H9 (cell line): ENCODE measurements at regions not wholly inside any gene's neighbourhood (a gene's known extent, or its start where the extent isn't known, plus 50 kb on each side); places are given as distances from the start of the nearest gene placed in this dataset.

ENCODE experiments used
- DNase-seq: peaks from one replicate; pipeline ENCODE4 v3.0.0-alpha.2; 2017
- H2AFZ ChIP-seq: one replicate; pipeline ENCODE4 v1.6.1; 2013; ENCODE audit warnings: mild to moderate bottlenecking, low read length, control low read depth, moderate library complexity
- H2AK5ac ChIP-seq: 2 replicates; pipeline ENCODE4 v1.6.1; 2013; ENCODE audit warnings: low read length, control low read depth, mixed read lengths; ENCODE audit not compliant: insufficient read length
- H2BK120ac ChIP-seq: one replicate; pipeline ENCODE4 v1.6.1; 2013; ENCODE audit warnings: low read depth, mild to moderate bottlenecking, low read length, control low read depth, inconsistent platforms; ENCODE audit not compliant: poor library complexity, severe bottlenecking
- H2BK12ac ChIP-seq: 2 replicates; pipeline ENCODE4 v1.6.1; 2013; ENCODE audit warnings: low read length, control low read depth, mixed read lengths, low read depth; ENCODE audit not compliant: insufficient read length
- H2BK15ac ChIP-seq: 2 replicates; pipeline ENCODE4 v1.6.1; 2013; ENCODE audit warnings: low read depth, low read length, control low read depth
- H2BK20ac ChIP-seq: one replicate; pipeline ENCODE4 v1.6.1; 2013; ENCODE audit warnings: low read depth, mild to moderate bottlenecking, low read length, control low read depth, inconsistent platforms; ENCODE audit not compliant: poor library complexity, severe bottlenecking
- H2BK5ac ChIP-seq: 2 replicates; pipeline ENCODE4 v1.6.1; 2013; ENCODE audit warnings: low read length, control low read depth, mixed read lengths; ENCODE audit not compliant: insufficient read length
- H3K14ac ChIP-seq: 2 replicates; pipeline ENCODE4 v1.6.1; 2013; ENCODE audit warnings: low read length, control low read depth; ENCODE audit not compliant: insufficient read depth
- H3K18ac ChIP-seq: 2 replicates; pipeline ENCODE4 v1.6.1; 2013; ENCODE audit warnings: low read depth, mild to moderate bottlenecking, mixed read lengths, low read length, control low read depth; ENCODE audit not compliant: insufficient read length
- H3K23ac ChIP-seq: 2 replicates; pipeline ENCODE4 v1.6.1; 2013; ENCODE audit warnings: low read length, control low read depth, mixed read lengths, low read depth; ENCODE audit not compliant: insufficient read length
- H3K23me2 ChIP-seq: 2 replicates; pipeline ENCODE4 v1.6.1; 2013; ENCODE audit warnings: low read depth, mild to moderate bottlenecking, mixed read lengths, low read length, control low read depth; ENCODE audit not compliant: insufficient read length, poor library complexity, severe bottlenecking
- H3K27ac ChIP-seq: 2 replicates; pipeline ENCODE4 v1.5.1; 2013; ENCODE audit warnings: low read length, control low read depth, mixed read lengths, low read depth; ENCODE audit not compliant: insufficient read length
- H3K27me3 ChIP-seq: 2 replicates; pipeline ENCODE4 v1.6.1; 2013; ENCODE audit warnings: low read length, control low read depth, inconsistent platforms; ENCODE audit not compliant: insufficient read depth
- H3K4ac ChIP-seq: 2 replicates; pipeline ENCODE4 v1.6.1; 2013; ENCODE audit warnings: low read depth, mild to moderate bottlenecking, control low read depth, inconsistent platforms, low read length, moderate library complexity
- H3K4me1 ChIP-seq: 2 replicates; pipeline ENCODE4 v1.6.1; 2013; ENCODE audit warnings: low read length, control low read depth, inconsistent platforms; ENCODE audit not compliant: insufficient read depth
- H3K4me2 ChIP-seq: 2 replicates; pipeline ENCODE4 v1.6.1; 2013; ENCODE audit warnings: low read length, control low read depth, mixed read lengths; ENCODE audit not compliant: insufficient read length, insufficient read depth
- H3K56ac ChIP-seq: 2 replicates; pipeline ENCODE4 v1.6.1; 2013; ENCODE audit warnings: low read depth, mild to moderate bottlenecking, mixed read lengths, low read length, control low read depth; ENCODE audit not compliant: insufficient read length
- H3K79me1 ChIP-seq: 2 replicates; pipeline ENCODE4 v1.6.1; 2013; ENCODE audit warnings: low read depth, mild to moderate bottlenecking, moderate library complexity, low read length, control low read depth, inconsistent platforms; ENCODE audit not compliant: insufficient read depth, poor library complexity, severe bottlenecking
- H3K79me2 ChIP-seq: 2 replicates; pipeline ENCODE4 v1.6.1; 2013; ENCODE audit warnings: low read length, control low read depth, inconsistent platforms; ENCODE audit not compliant: insufficient read depth
- H3K9ac ChIP-seq: 2 replicates; pipeline ENCODE4 v1.6.1; 2013; ENCODE audit warnings: low read length, control low read depth, mixed read lengths; ENCODE audit not compliant: insufficient read length; ENCODE audit errors: extremely low read depth
- H3K9me3 ChIP-seq: one replicate; pipeline ENCODE4 v1.6.1; 2013; ENCODE audit warnings: low read depth, low read length, inconsistent platforms; ENCODE audit not compliant: control insufficient read depth
- H3T11ph ChIP-seq: one replicate; pipeline ENCODE4 v1.6.1; 2013; ENCODE audit warnings: mild to moderate bottlenecking, low read length, control low read depth, inconsistent platforms
- H4K20me1 ChIP-seq: one replicate; pipeline ENCODE4 v1.6.1; 2013; ENCODE audit not compliant: control insufficient read depth, insufficient read length, insufficient read depth
- H4K5ac ChIP-seq: 2 replicates; pipeline ENCODE4 v1.6.1; 2013; ENCODE audit warnings: low read depth, mild to moderate bottlenecking, mixed read lengths, low read length, control low read depth; ENCODE audit not compliant: insufficient read length
- H4K8ac ChIP-seq: replicated peaks from 2 replicates; pipeline ENCODE4 v1.6.1; 2013; ENCODE audit warnings: low read length, control low read depth, mixed read lengths, low read depth; ENCODE audit not compliant: insufficient read length
- H4K91ac ChIP-seq: 2 replicates; pipeline ENCODE4 v1.6.1; 2013; ENCODE audit warnings: low read depth, mild to moderate bottlenecking, moderate library complexity, mixed read lengths, low read length, control low read depth; ENCODE audit not compliant: insufficient read length
- H3K27ac Mint-ChIP-seq, 3 experiments: 2 replicates in 2 of 3; 3 replicates in 1 of 3; pipeline ENCODE4 v1.8.0; 2020 to 2021; ENCODE audit warnings: mixed read lengths in 3 of 3, mild to moderate bottlenecking in 1 of 3, moderate library complexity in 1 of 3
- H3K27me3 Mint-ChIP-seq: 2 replicates; pipeline ENCODE4 v1.8.0; 2021; ENCODE audit warnings: low read depth, mild to moderate bottlenecking, moderate library complexity, mixed read lengths
- H3K36me3 Mint-ChIP-seq, 3 experiments: 2 replicates in 2 of 3; 3 replicates in 1 of 3; pipeline ENCODE4 v1.8.0; 2020 to 2021; ENCODE audit warnings: low read depth in 3 of 3, mixed read lengths in 3 of 3; ENCODE audit not compliant: insufficient read depth in 1 of 3
- H3K4me1 Mint-ChIP-seq, 2 experiments: 2 replicates each; pipeline ENCODE4 v1.8.0; 2020; ENCODE audit warnings: mixed read lengths in 2 of 2
- H3K4me3 Mint-ChIP-seq, 2 experiments: 2 replicates in 1 of 2; 3 replicates in 1 of 2; pipeline ENCODE4 v1.8.0; 2020 to 2021; ENCODE audit warnings: mild to moderate bottlenecking in 2 of 2, mixed read lengths in 2 of 2, moderate library complexity in 1 of 2
- H3K9me3 Mint-ChIP-seq, 2 experiments: 2 replicates in 1 of 2; 3 replicates in 1 of 2; pipeline ENCODE4 v1.8.0; 2020; ENCODE audit warnings: mild to moderate bottlenecking in 2 of 2, mixed read lengths in 2 of 2, moderate library complexity in 1 of 2
- CTCF ChIP-seq: fragments of 200-600 bp; sonication (generic); conservative IDR thresholded peaks from 3 replicates; pipeline ENCODE4 v1.8.0; 2021; ENCODE audit warnings: antibody characterized with exemption, mild to moderate bottlenecking
- WGBS: extraction: QIAGEN DNeasy Blood & Tissue Kit; methylation state at CpG from one replicate; pipeline ENCODE4 v1.1.7; 2013; ENCODE audit warnings: missing lambda C conversion rate, low lambda C conversion rate, mixed read lengths; ENCODE audit not compliant: insufficient read length; ENCODE audit errors: extremely low coverage; 5-methylcytosine and 5-hydroxymethylcytosine counted together

GRCh38 chr20:50395914-50396488, 114.2 kb upstream of the PTPN1 start:
- Histone ChIP-seq H2AFZ (no peak overlapping the region), H4K20me1 (no peaks in the 10 kb centered on the region)

More at GRCh38 chr20:50395914-50396488, 114.2 kb upstream of the PTPN1 start:
- no peaks in the 10 kb centered on the region; the same call in 1 of the 2 replicates for H3K27me3 Mint-ChIP-seq
- Histone ChIP-seq H3K9ac (no peak overlapping the region), H3K9me3 (no peaks in the 10 kb centered on the region), H3T11ph (no peak overlapping the region), H3K18ac (no peak overlapping the region), H3K4ac (no peak overlapping the region), H2BK120ac (no peak overlapping the region), H3K14ac (no peak overlapping the region), H3K27me3 (no peaks in the 10 kb centered on the region), H3K79me2 (no peaks in the 10 kb centered on the region), H3K27ac (no peak overlapping the region), H3K23me2 (no peaks in the 10 kb centered on the region), H4K8ac (no peak overlapping the region), H3K4me2 (no peak overlapping the region), H3K79me1 (no peaks in the 10 kb centered on the region), H3K56ac (no peak overlapping the region), H4K5ac (no peak overlapping the region), H2BK15ac (no peak overlapping the region), H2AK5ac (no peak overlapping the region), H3K23ac (no peak overlapping the region), H2BK20ac (no peak overlapping the region), H2BK12ac (no peak overlapping the region), H3K4me1 (peaks cover 2% of the 10 kb centered on the region; the same call in 1 of the 2 replicates), H4K91ac (no peak overlapping the region), H2BK5ac (no peak overlapping the region)
- no peak for TF ChIP-seq CTCF
- no peak overlapping the region for H3K27ac Mint-ChIP-seq
- H3K9me3 Mint-ChIP-seq = no peaks in the 10 kb centered on the region
- peaks cover 2 to 18% of the 10 kb centered on the region in 2 experiments; a peak in 2 of 4 replicates for H3K4me1 Mint-ChIP-seq
- DNase-seq = no peak
- H3K36me3 Mint-ChIP-seq = no peaks in the 10 kb centered on the region
- WGBS = no CpG with 5 or more reads among the region's 14 CpGs
- H3K4me3 Mint-ChIP-seq = no peak overlapping the region
